ENCODE measurements at regions not wholly inside any gene's neighbourhood (a gene's known extent, or its start where the extent isn't known, plus 50 kb on each side); places are given as distances from the start of the nearest gene placed in this dataset.
"Not testable (repeated sequence)": the region's sequence is repeated elsewhere in the genome, so short reads cannot be mapped to it uniquely, and the experiment has no call there.

GRCh38 chr3:22704166-22704565, 499.0 kb upstream of the UBE2E2 start:
- H3K9me3 ChIP-seq (ENCODE audit: control insufficient read depth, low read length), result peaks cover 7% of the 10 kb centered on the region
- no peak overlapping the region for H3K4me3 ChIP-seq (ENCODE audit: low read length in 2 of 2)
- intact Hi-C loops (cut with DNase I), result no loop called here
- ATAC-seq (ENCODE audit: low FRiP score), result no peak
- WGBS, 2 donors, result 59 to 70% methylated on average over 3 of the region's 3 CpGs
- no peaks in the 10 kb centered on the region for H3K36me3 ChIP-seq (ENCODE audit: control insufficient read depth in 1 of 2, insufficient read depth in 2 of 2, low read length in 1 of 2)
- no peaks in the 10 kb centered on the region for H3K4me1 ChIP-seq (ENCODE audit: control insufficient read depth in 1 of 2, insufficient read depth in 2 of 2, low read length in 2 of 2)
- DNase-seq, result no peak
- no peak overlapping the region for H3K27ac ChIP-seq (ENCODE audit: low read depth in 1 of 2, low read length in 2 of 2)
- H3K27me3 ChIP-seq (ENCODE audit: control insufficient read depth in 1 of 2, insufficient read depth in 2 of 2, low read length in 1 of 2), result no peaks in the 10 kb centered on the region

GRCh38 chr3:22704571-22705354, 498.4 kb upstream of the UBE2E2 start:
- Histone ChIP-seq H3K27ac (ENCODE audit: low read depth in 1 of 2, low read length in 2 of 2) (no peak overlapping the region), H3K4me1 (ENCODE audit: control insufficient read depth in 1 of 2, insufficient read depth in 2 of 2, low read length in 2 of 2) (no peaks in the 10 kb centered on the region), H3K9me3 (ENCODE audit: control insufficient read depth, low read length) (peaks cover 7% of the 10 kb centered on the region), H3K36me3 (ENCODE audit: control insufficient read depth in 1 of 2, insufficient read depth in 2 of 2, low read length in 1 of 2) (no peaks in the 10 kb centered on the region), H3K4me3 (ENCODE audit: low read length in 2 of 2) (no peak overlapping the region), H3K27me3 (ENCODE audit: control insufficient read depth in 1 of 2, insufficient read depth in 2 of 2, low read length in 1 of 2) (no peaks in the 10 kb centered on the region)
- DNase-seq, result no peak
- WGBS, 2 donors, result 81 to 85% methylated on average over 6 of the region's 6 CpGs
- no peak for ATAC-seq (ENCODE audit: low FRiP score)
- intact Hi-C loops (cut with DNase I), result no loop called here

GRCh38 chr3:22706922-22707321, 496.2 kb upstream of the UBE2E2 start:
- WGBS, 2 donors, result 91 to 92% methylated on average over 10 of the region's 10 CpGs
- H3K27ac ChIP-seq (ENCODE audit: low read depth in 1 of 2, low read length in 2 of 2); intact Hi-C loops (cut with DNase I); H3K4me3 ChIP-seq (ENCODE audit: low read length in 2 of 2); H3K27me3 ChIP-seq (ENCODE audit: control insufficient read depth in 1 of 2, insufficient read depth in 2 of 2, low read length in 1 of 2); H3K4me1 ChIP-seq (ENCODE audit: control insufficient read depth in 1 of 2, insufficient read depth in 2 of 2, low read length in 2 of 2); ATAC-seq (ENCODE audit: low FRiP score); DNase-seq; H3K9me3 ChIP-seq (ENCODE audit: control insufficient read depth, low read length); H3K36me3 ChIP-seq (ENCODE audit: control insufficient read depth in 1 of 2, insufficient read depth in 2 of 2, low read length in 1 of 2): not testable (repeated sequence)

- no peak for DNase-seq
- 4 to 7% methylated on average over 3 of the region's 3 CpGs for WGBS, 2 donors
- intact Hi-C loops (cut with DNase I), result no loop called here
- Histone ChIP-seq H3K36me3 (ENCODE audit: control insufficient read depth in 1 of 2, insufficient read depth in 2 of 2, low read length in 1 of 2) (no peaks in the 10 kb centered on the region), H3K27me3 (ENCODE audit: control insufficient read depth in 1 of 2, insufficient read depth in 2 of 2, low read length in 1 of 2) (no peaks in the 10 kb centered on the region), H3K9me3 (ENCODE audit: control insufficient read depth, low read length) (no peaks in the 10 kb centered on the region), H3K27ac (ENCODE audit: low read depth in 1 of 2, low read length in 2 of 2) (no peak overlapping the region), H3K4me1 (ENCODE audit: control insufficient read depth in 1 of 2, insufficient read depth in 2 of 2, low read length in 2 of 2) (no peaks in the 10 kb centered on the region), H3K4me3 (ENCODE audit: low read length in 2 of 2) (no peak overlapping the region)
- no peak for ATAC-seq (ENCODE audit: low FRiP score)
Observed at GRCh38 chr3:22713936-22714335, 489.2 kb upstream of the UBE2E2 start.

- Histone ChIP-seq H3K4me1 (ENCODE audit: control insufficient read depth in 1 of 2, insufficient read depth in 2 of 2, low read length in 2 of 2) (no peaks in the 10 kb centered on the region), H3K27me3 (ENCODE audit: control insufficient read depth in 1 of 2, insufficient read depth in 2 of 2, low read length in 1 of 2) (no peaks in the 10 kb centered on the region), H3K9me3 (ENCODE audit: control insufficient read depth, low read length) (no peaks in the 10 kb centered on the region), H3K4me3 (ENCODE audit: low read length in 2 of 2) (no peak overlapping the region), H3K36me3 (ENCODE audit: control insufficient read depth in 1 of 2, insufficient read depth in 2 of 2, low read length in 1 of 2) (no peaks in the 10 kb centered on the region), H3K27ac (ENCODE audit: low read depth in 1 of 2, low read length in 2 of 2) (no peak overlapping the region)
- intact Hi-C loops (cut with DNase I), result no loop called here
- ATAC-seq (ENCODE audit: low FRiP score) (no peak), DNase-seq (no peak)
- WGBS, 2 donors, result 34 to 55% methylated on average over 1 of the region's 1 CpG
Observed at GRCh38 chr3:22714749-22715148, 488.4 kb upstream of the UBE2E2 start.

- intact Hi-C loops (cut with DNase I), result no loop called here
- no peak for DNase-seq
- WGBS, 2 donors, result 29 to 39% methylated on average over 1 of the region's 1 CpG
Observed at GRCh38 chr3:22720596-22720995, 482.5 kb upstream of the UBE2E2 start.

GRCh38 chr3:22724420-22724819, 478.7 kb upstream of the UBE2E2 start:
- H3K9me3 ChIP-seq (ENCODE audit: control insufficient read depth, low read length), result no peaks in the 10 kb centered on the region

More at GRCh38 chr3:22720596-22720995, 482.5 kb upstream of the UBE2E2 start:
- Histone ChIP-seq H3K4me1 (ENCODE audit: control insufficient read depth in 1 of 2, insufficient read depth in 2 of 2, low read length in 2 of 2) (no peaks in the 10 kb centered on the region), H3K27me3 (ENCODE audit: control insufficient read depth in 1 of 2, insufficient read depth in 2 of 2, low read length in 1 of 2) (no peaks in the 10 kb centered on the region), H3K4me3 (ENCODE audit: low read length in 2 of 2) (no peak overlapping the region), H3K9me3 (ENCODE audit: control insufficient read depth, low read length) (no peaks in the 10 kb centered on the region), H3K36me3 (ENCODE audit: control insufficient read depth in 1 of 2, insufficient read depth in 2 of 2, low read length in 1 of 2) (no peaks in the 10 kb centered on the region), H3K27ac (ENCODE audit: low read depth in 1 of 2, low read length in 2 of 2) (no peak overlapping the region)
- no peak for ATAC-seq (ENCODE audit: low FRiP score)

GRCh38 chr3:22728406-22728805, 474.7 kb upstream of the UBE2E2 start:
- H3K27me3 ChIP-seq (ENCODE audit: control insufficient read depth in 1 of 2, insufficient read depth in 2 of 2, low read length in 1 of 2), result no peaks in the 10 kb centered on the region
- no peak for ATAC-seq (ENCODE audit: low FRiP score)
- H3K4me1 ChIP-seq (ENCODE audit: control insufficient read depth in 1 of 2, insufficient read depth in 2 of 2, low read length in 2 of 2), result no peaks in the 10 kb centered on the region
- intact Hi-C loops (cut with DNase I), result no loop called here
- no peaks in the 10 kb centered on the region for H3K36me3 ChIP-seq (ENCODE audit: control insufficient read depth in 1 of 2, insufficient read depth in 2 of 2, low read length in 1 of 2)
- 23 to 24% methylated on average over 1 of the region's 1 CpG for WGBS, 2 donors
- H3K9me3 ChIP-seq (ENCODE audit: control insufficient read depth, low read length), result no peaks in the 10 kb centered on the region
- H3K4me3 ChIP-seq (ENCODE audit: low read length in 2 of 2), result no peak overlapping the region
- no peak overlapping the region for H3K27ac ChIP-seq (ENCODE audit: low read depth in 1 of 2, low read length in 2 of 2)
- no peak for DNase-seq

More at GRCh38 chr3:22724420-22724819, 478.7 kb upstream of the UBE2E2 start:
- ATAC-seq (ENCODE audit: low FRiP score), result no peak
- no peak overlapping the region for H3K4me3 ChIP-seq (ENCODE audit: low read length in 2 of 2)
- no peak overlapping the region for H3K27ac ChIP-seq (ENCODE audit: low read depth in 1 of 2, low read length in 2 of 2)
- no peaks in the 10 kb centered on the region for H3K36me3 ChIP-seq (ENCODE audit: control insufficient read depth in 1 of 2, insufficient read depth in 2 of 2, low read length in 1 of 2)
- no peaks in the 10 kb centered on the region for H3K4me1 ChIP-seq (ENCODE audit: control insufficient read depth in 1 of 2, insufficient read depth in 2 of 2, low read length in 2 of 2)
- no peak for DNase-seq
- H3K27me3 ChIP-seq (ENCODE audit: control insufficient read depth in 1 of 2, insufficient read depth in 2 of 2, low read length in 1 of 2), result no peaks in the 10 kb centered on the region
- intact Hi-C loops (cut with DNase I), result no loop called here

- H3K36me3 ChIP-seq (ENCODE audit: control insufficient read depth in 1 of 2, insufficient read depth in 2 of 2, low read length in 1 of 2), result no peaks in the 10 kb centered on the region
- no peaks in the 10 kb centered on the region for H3K4me1 ChIP-seq (ENCODE audit: control insufficient read depth in 1 of 2, insufficient read depth in 2 of 2, low read length in 2 of 2)
- no peak overlapping the region for H3K4me3 ChIP-seq (ENCODE audit: low read length in 2 of 2)
- H3K27ac ChIP-seq (ENCODE audit: low read depth in 1 of 2, low read length in 2 of 2), result no peak overlapping the region
- H3K9me3 ChIP-seq (ENCODE audit: control insufficient read depth, low read length), result no peaks in the 10 kb centered on the region
- intact Hi-C loops (cut with DNase I), result no loop called here
- H3K27me3 ChIP-seq (ENCODE audit: control insufficient read depth in 1 of 2, insufficient read depth in 2 of 2, low read length in 1 of 2), result no peaks in the 10 kb centered on the region
- 77 to 82% methylated on average over 5 of the region's 5 CpGs for WGBS, 2 donors
- DNase-seq (no peak), ATAC-seq (ENCODE audit: low FRiP score) (no peak)
Observed at GRCh38 chr3:22729212-22729611, 473.9 kb upstream of the UBE2E2 start.

All from aorta (tissue), 5 donors.